T-cell (primary cell): ENCODE measurements at regions not wholly inside any gene's neighbourhood (a gene's known extent, or its start where the extent isn't known, plus 50 kb on each side); places are given as distances from the start of the nearest gene placed in this dataset.

Source experiments
- ATAC-seq, 4 experiments: fragments of 200-7000 bp in 3 of 4; fragments of 150-1000 bp in 1 of 4; cut with Tn5 transposase; replicated peaks in 1 of 4; 1 replicate in 3 of 4; 2 replicates in 1 of 4; pipeline ENCODE4 v1.10.0; 2021; ENCODE audit warnings: moderate library complexity in 3 of 4, mild to moderate bottlenecking in 2 of 4, moderate number of reproducible peaks in 1 of 4
- CTCF ChIA-PET, 2 donors: fragments of 300-600 bp; sonication (Branson Sonifier 250); formaldehyde crosslinking; loops; one replicate each; lab custom pipeline; 2022; ENCODE audit warnings: antibody characterized with exemption in 2 of 2; lab: Charles Lee
- POLR2A ChIA-PET, 2 donors: fragments of 300-600 bp; sonication (Branson Sonifier 250); formaldehyde crosslinking; loops; one replicate each; lab custom pipeline; 2022; ENCODE audit warnings: antibody characterized with exemption in 2 of 2; lab: Charles Lee
- DNase-seq, 35 experiments: peaks; one replicate each; pipeline versions ENCODE4 v3.0.0 to v3.0.0-alpha.2; 2013 to 2023
- H3K27ac ChIP-seq: one replicate; pipeline ENCODE4 v1.5.1; 2013; ENCODE audit warnings: low read length
- H3K27me3 ChIP-seq, 2 experiments: replicated peaks in 1 of 2; 1 replicate in 1 of 2; 2 replicates in 1 of 2; pipeline versions ENCODE4 v1.6.1 to v1.7.0; 2013; ENCODE audit warnings: low read length in 1 of 2, mixed read lengths in 1 of 2; ENCODE audit not compliant: control insufficient read depth in 2 of 2, insufficient read depth in 2 of 2; ENCODE audit errors: extremely low read depth in 1 of 2
- H3K36me3 ChIP-seq, 2 donors: 1 replicate in 1 of 2; 2 replicates in 1 of 2; pipeline versions ENCODE4 v1.6.1 to v1.7.0; 2013; ENCODE audit warnings: low read length in 1 of 2; ENCODE audit not compliant: control insufficient read depth in 2 of 2, insufficient read depth in 1 of 2; ENCODE audit errors: extremely low read depth in 1 of 2
- H3K4me1 ChIP-seq, 2 experiments: 1 replicate in 1 of 2; 2 replicates in 1 of 2; pipeline versions ENCODE4 v1.6.1 to v1.7.0; 2013; ENCODE audit warnings: low read length in 2 of 2, mixed read lengths in 1 of 2; ENCODE audit not compliant: insufficient read depth in 2 of 2, control insufficient read depth in 1 of 2; ENCODE audit errors: extremely low read depth in 1 of 2
- H3K4me3 ChIP-seq, 2 donors: 1 replicate in 1 of 2; 2 replicates in 1 of 2; pipeline versions ENCODE4 v1.5.1 to v1.7.0; 2013; ENCODE audit warnings: mild to moderate bottlenecking in 2 of 2, low read length in 1 of 2, moderate library complexity in 1 of 2; ENCODE audit not compliant: control insufficient read depth in 1 of 2; ENCODE audit errors: extremely low read depth in 1 of 2
- H3K9me3 ChIP-seq: 2 replicates; pipeline ENCODE4 v1.7.0; 2013
- H3K27ac Mint-ChIP-seq, 2 donors: one replicate each; pipeline ENCODE4 v1.8.0; 2020 to 2021; ENCODE audit warnings: mild to moderate bottlenecking in 2 of 2, mixed read lengths in 2 of 2
- H3K27me3 Mint-ChIP-seq, 2 donors: one replicate each; pipeline ENCODE4 v1.8.0; 2021 to 2022; ENCODE audit warnings: mixed read lengths in 2 of 2
- H3K36me3 Mint-ChIP-seq: one replicate; pipeline ENCODE4 v1.8.0; 2021; ENCODE audit warnings: mixed read lengths
- H3K4me1 Mint-ChIP-seq, 3 donors: one replicate each; pipeline ENCODE4 v1.8.0; 2020 to 2022; ENCODE audit warnings: mixed read lengths in 3 of 3, mild to moderate bottlenecking in 1 of 3
- H3K4me3 Mint-ChIP-seq, 3 donors: one replicate each; pipeline ENCODE4 v1.8.0; 2020 to 2022; ENCODE audit warnings: mild to moderate bottlenecking in 3 of 3, mixed read lengths in 3 of 3, moderate library complexity in 3 of 3
- H3K9me3 Mint-ChIP-seq, 3 donors: one replicate each; pipeline ENCODE4 v1.8.0; 2020 to 2022; ENCODE audit warnings: mixed read lengths in 3 of 3
- WGBS: methylation state at CpG from one replicate; pipeline ENCODE4 v1.1.5; 2013; ENCODE audit warnings: missing lambda C conversion rate; ENCODE audit not compliant: insufficient coverage; 5-methylcytosine and 5-hydroxymethylcytosine counted together

- Mint-ChIP-seq H3K27me3 (peaks cover 5 to 9% of the 10 kb centered on the region in 2 donors), H3K36me3 (no peaks in the 10 kb centered on the region), H3K27ac (no peak overlapping the region), H3K9me3 (no peaks in the 10 kb centered on the region), H3K4me1 (no peaks in the 10 kb centered on the region), H3K4me3 (no peak overlapping the region)
- Histone ChIP-seq H3K27me3 (peaks cover 0 to 7% of the 10 kb centered on the region in 2 experiments), H3K9me3 (no peaks in the 10 kb centered on the region), H3K27ac (no peak overlapping the region), H3K4me3 (no peak overlapping the region), H3K36me3 (no peaks in the 10 kb centered on the region), H3K4me1 (no peaks in the 10 kb centered on the region)
- no CpG with 5 or more reads among the region's 4 CpGs for WGBS
- POLR2A ChIA-PET = no interaction called here
- DNase-seq (no peak), ATAC-seq (no peak)
- CTCF ChIA-PET = interaction anchor here in 1 of 2 donors (0.5 kb wide), 1 partner anchor 278 kb away, joined by 6 read pairs; no protein-coding TSS in a partner anchor
Observed at GRCh38 chr3:160129459-160130061, 95.7 kb upstream of the C3orf80 start.

GRCh38 chr3:160130071-160130470 lies 95.2 kb upstream of the C3orf80 start:
- ATAC-seq = no peak

GRCh38 chr3:160130950-160131349 lies 94.3 kb upstream of the C3orf80 start:
- H3K36me3 Mint-ChIP-seq = no peaks in the 10 kb centered on the region
- ChIA-PET POLR2A (no interaction called here), CTCF (no interaction called here)
- no peak overlapping the region for H3K4me3 ChIP-seq
- H3K4me1 ChIP-seq = no peaks in the 10 kb centered on the region
- no peaks in the 10 kb centered on the region for H3K4me1 Mint-ChIP-seq
- no peak overlapping the region for H3K27ac ChIP-seq
- 100% methylated on average over 1 of the region's 2 CpGs for WGBS
- H3K9me3 Mint-ChIP-seq = no peaks in the 10 kb centered on the region
- H3K27ac Mint-ChIP-seq = no peak overlapping the region
- no peaks in the 10 kb centered on the region for H3K36me3 ChIP-seq
- H3K27me3 Mint-ChIP-seq = peaks cover 5 to 9% of the 10 kb centered on the region in 2 donors
- no peak overlapping the region for H3K4me3 Mint-ChIP-seq
- no peaks in the 10 kb centered on the region for H3K9me3 ChIP-seq
- ATAC-seq (no peak), DNase-seq (no peak)
- peaks cover 0 to 7% of the 10 kb centered on the region in 2 experiments for H3K27me3 ChIP-seq

More at GRCh38 chr3:160130071-160130470, 95.2 kb upstream of the C3orf80 start:
- Mint-ChIP-seq H3K4me1 (no peaks in the 10 kb centered on the region), H3K27me3 (peaks cover 5 to 9% of the 10 kb centered on the region in 2 donors), H3K36me3 (no peaks in the 10 kb centered on the region), H3K27ac (no peak overlapping the region), H3K4me3 (no peak overlapping the region), H3K9me3 (no peaks in the 10 kb centered on the region)
- WGBS = 91% methylated on average over 3 of the region's 3 CpGs
- POLR2A ChIA-PET = no interaction called here
- H3K4me1 ChIP-seq = no peaks in the 10 kb centered on the region
- H3K27ac ChIP-seq = no peak overlapping the region
- CTCF ChIA-PET = no interaction called here
- H3K9me3 ChIP-seq = no peaks in the 10 kb centered on the region
- peaks cover 0 to 7% of the 10 kb centered on the region in 2 experiments for H3K27me3 ChIP-seq
- H3K36me3 ChIP-seq = no peaks in the 10 kb centered on the region
- no peak for DNase-seq
- no peak overlapping the region for H3K4me3 ChIP-seq

- Mint-ChIP-seq H3K36me3 (no peaks in the 10 kb centered on the region), H3K4me3 (no peak overlapping the region), H3K9me3 (no peaks in the 10 kb centered on the region), H3K27me3 (peaks cover 4 to 5% of the 10 kb centered on the region in 2 donors), H3K4me1 (no peaks in the 10 kb centered on the region), H3K27ac (no peak overlapping the region)
- no peak overlapping the region for H3K4me3 ChIP-seq
- DNase-seq (no peak), ATAC-seq (no peak)
- ChIA-PET POLR2A (no interaction called here), CTCF (no interaction called here)
- H3K4me1 ChIP-seq = no peaks in the 10 kb centered on the region
- 85% methylated on average over 4 of the region's 4 CpGs for WGBS
- H3K27me3 ChIP-seq = peaks cover 0 to 7% of the 10 kb centered on the region in 2 experiments
- no peak overlapping the region for H3K27ac ChIP-seq
- no peaks in the 10 kb centered on the region for H3K36me3 ChIP-seq
- no peaks in the 10 kb centered on the region for H3K9me3 ChIP-seq
Observed at GRCh38 chr3:160132226-160132625, 93.0 kb upstream of the C3orf80 start.

- ATAC-seq (no peak), DNase-seq (no peak)
- Histone ChIP-seq H3K4me1 (no peaks in the 10 kb centered on the region), H3K9me3 (no peaks in the 10 kb centered on the region), H3K27me3 (peaks cover 0 to 4% of the 10 kb centered on the region in 2 experiments), H3K4me3 (no peak overlapping the region), H3K36me3 (no peaks in the 10 kb centered on the region), H3K27ac (no peak overlapping the region)
- H3K4me1 Mint-ChIP-seq = no peaks in the 10 kb centered on the region
- POLR2A ChIA-PET = no interaction called here
- no peaks in the 10 kb centered on the region for H3K36me3 Mint-ChIP-seq
- CTCF ChIA-PET = no interaction called here
- WGBS = 91% methylated on average over 3 of the region's 3 CpGs
- peaks cover 4 to 5% of the 10 kb centered on the region in 2 donors for H3K27me3 Mint-ChIP-seq
- no peak overlapping the region for H3K4me3 Mint-ChIP-seq
- no peaks in the 10 kb centered on the region for H3K9me3 Mint-ChIP-seq
- no peak overlapping the region for H3K27ac Mint-ChIP-seq
Observed at GRCh38 chr3:160133757-160134156, 91.5 kb upstream of the C3orf80 start.

- H3K27ac Mint-ChIP-seq = no peak overlapping the region
- CTCF ChIA-PET = interaction anchor here in 1 of 2 donors (0.6 kb wide), 1 partner anchor 351 kb away, joined by 4 read pairs; no protein-coding TSS in a partner anchor
Observed at GRCh38 chr3:160134454-160134853, 90.8 kb upstream of the C3orf80 start.

More at GRCh38 chr3:160134454-160134853, 90.8 kb upstream of the C3orf80 start:
- H3K4me1 ChIP-seq = no peaks in the 10 kb centered on the region
- DNase-seq (no peak), ATAC-seq (no peak)
- H3K27me3 Mint-ChIP-seq = peaks cover 4 to 5% of the 10 kb centered on the region in 2 donors
- no peaks in the 10 kb centered on the region for H3K9me3 ChIP-seq
- no peaks in the 10 kb centered on the region for H3K36me3 Mint-ChIP-seq
- H3K4me3 ChIP-seq = no peak overlapping the region
- 62% methylated on average over 4 of the region's 4 CpGs for whole genome bisulfite sequencing
- H3K27me3 ChIP-seq = peaks cover 0 to 4% of the 10 kb centered on the region in 2 experiments
- H3K4me1 Mint-ChIP-seq = no peaks in the 10 kb centered on the region
- no peak overlapping the region for H3K27ac ChIP-seq
- no peaks in the 10 kb centered on the region for H3K36me3 ChIP-seq
- POLR2A ChIA-PET = no interaction called here
- no peaks in the 10 kb centered on the region for H3K9me3 Mint-ChIP-seq
- H3K4me3 Mint-ChIP-seq = no peak overlapping the region
